DND-41 (cell line): ENCODE measurements at regions not wholly inside any gene's neighbourhood (a gene's known extent, or its start where the extent isn't known, plus 50 kb on each side); places are given as distances from the start of the nearest gene placed in this dataset.

Experiments used
- ATAC-seq: fragments of 200-7000 bp; cut with Tn5 transposase; 3 replicates; pipeline ENCODE4 v1.9.1; 2021; ENCODE audit warnings: low read depth; ENCODE audit not compliant: insufficient read depth
- DNase-seq: peaks from one replicate; pipeline ENCODE4 v3.0.0-alpha.2; 2020
- H2AFZ ChIP-seq: 2 replicates; pipeline ENCODE4 v1.6.0; 2012; ENCODE audit warnings: low read depth, low read length
- H3K27ac ChIP-seq: 2 replicates; pipeline ENCODE4 v1.5.1; 2012; ENCODE audit warnings: low read length, inconsistent platforms
- H3K27me3 ChIP-seq: fragments of 200-600 bp; sonication (generic); 2 replicates; pipeline ENCODE4 v1.6.0; 2012; ENCODE audit warnings: low read length, mild to moderate bottlenecking, inconsistent platforms; ENCODE audit not compliant: insufficient read depth, poor library complexity
- H3K36me3 ChIP-seq: 2 replicates; pipeline ENCODE4 v1.5.1; 2012; ENCODE audit warnings: low read length, inconsistent platforms; ENCODE audit not compliant: insufficient read depth
- H3K4me1 ChIP-seq: 2 replicates; pipeline ENCODE4 v1.5.1; 2012; ENCODE audit warnings: mild to moderate bottlenecking, low read length; ENCODE audit not compliant: insufficient read depth
- H3K4me2 ChIP-seq: 2 replicates; pipeline ENCODE4 v1.6.0; 2012; ENCODE audit warnings: mild to moderate bottlenecking, moderate library complexity, low read length, inconsistent platforms; ENCODE audit not compliant: insufficient read depth
- H3K4me3 ChIP-seq, 2 experiments: fragments of 200-600 bp in 1 of 2; shearing (Covaris generic) in 1 of 2; 2 replicates each; pipeline ENCODE4 v1.5.1; 2012 to 2016; ENCODE audit warnings: inconsistent platforms in 2 of 2, low read length in 2 of 2, mild to moderate bottlenecking in 2 of 2, low read depth in 1 of 2, moderate library complexity in 1 of 2
- H3K79me2 ChIP-seq: 2 replicates; pipeline ENCODE4 v1.6.0; 2012; ENCODE audit warnings: low read length, inconsistent platforms; ENCODE audit not compliant: insufficient read depth
- H3K9ac ChIP-seq: 2 replicates; pipeline ENCODE4 v1.6.0; 2012; ENCODE audit warnings: low read depth, mild to moderate bottlenecking, inconsistent platforms, low read length, moderate library complexity
- H3K9me3 ChIP-seq: 2 replicates; pipeline ENCODE4 v1.5.1; 2012; ENCODE audit warnings: low read length, moderate library complexity, mild to moderate bottlenecking, inconsistent platforms; ENCODE audit not compliant: insufficient read depth, severe bottlenecking
- H4K20me1 ChIP-seq: 2 replicates; pipeline ENCODE4 v1.6.0; 2012; ENCODE audit warnings: low read length; ENCODE audit not compliant: insufficient read depth
- EZH2 ChIP-seq: IDR thresholded peaks from 3 replicates; pipeline ENCODE4 v1.6.1; 2012; ENCODE audit warnings: borderline replicate concordance, low read depth, mild to moderate bottlenecking, moderate library complexity, low read length, inconsistent platforms; ENCODE audit not compliant: severe bottlenecking
- TF ChIP-seq, protein P1 (sequence below): IDR thresholded peaks from 2 replicates; pipeline ENCODE4 v1.5.1; 2012; ENCODE audit warnings: borderline replicate concordance, low read length, moderate library complexity, mild to moderate bottlenecking; ENCODE audit not compliant: poor library complexity, severe bottlenecking; ENCODE audit errors: extremely low read depth

DNA sequence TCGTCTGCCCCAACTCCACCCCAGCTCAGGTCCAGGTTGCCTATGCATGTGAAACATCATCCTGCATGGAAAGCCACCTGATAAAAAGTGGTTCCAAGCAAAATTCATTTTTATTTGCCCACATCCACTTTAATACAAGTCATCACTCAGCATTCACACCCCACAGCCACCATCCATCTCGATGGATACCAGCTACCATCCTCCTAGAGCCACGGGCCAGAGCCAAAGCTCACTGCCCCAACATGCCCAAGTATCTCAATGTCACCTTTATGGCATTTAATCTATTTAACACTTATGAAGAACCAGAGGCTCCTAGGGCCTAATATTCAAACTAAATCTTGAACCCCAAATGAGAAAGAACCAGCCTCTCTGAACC, 70.5 kb downstream of the COPRS start:
- DNase-seq (no peak), ATAC-seq (no peak)
- Histone ChIP-seq H3K36me3 (no peaks in the 10 kb centered on the region), H3K9me3 (no peaks in the 10 kb centered on the region), H3K79me2 (no peaks in the 10 kb centered on the region), H3K27me3 (no peaks in the 10 kb centered on the region), H4K20me1 (no peaks in the 10 kb centered on the region), H3K4me1 (no peaks in the 10 kb centered on the region), H3K27ac (no peak overlapping the region), H3K9ac (no peak overlapping the region), H2AFZ (no peak overlapping the region), H3K4me3 (no peak overlapping the region), H3K4me2 (no peak overlapping the region)
- TF ChIP-seq, protein P1, sequence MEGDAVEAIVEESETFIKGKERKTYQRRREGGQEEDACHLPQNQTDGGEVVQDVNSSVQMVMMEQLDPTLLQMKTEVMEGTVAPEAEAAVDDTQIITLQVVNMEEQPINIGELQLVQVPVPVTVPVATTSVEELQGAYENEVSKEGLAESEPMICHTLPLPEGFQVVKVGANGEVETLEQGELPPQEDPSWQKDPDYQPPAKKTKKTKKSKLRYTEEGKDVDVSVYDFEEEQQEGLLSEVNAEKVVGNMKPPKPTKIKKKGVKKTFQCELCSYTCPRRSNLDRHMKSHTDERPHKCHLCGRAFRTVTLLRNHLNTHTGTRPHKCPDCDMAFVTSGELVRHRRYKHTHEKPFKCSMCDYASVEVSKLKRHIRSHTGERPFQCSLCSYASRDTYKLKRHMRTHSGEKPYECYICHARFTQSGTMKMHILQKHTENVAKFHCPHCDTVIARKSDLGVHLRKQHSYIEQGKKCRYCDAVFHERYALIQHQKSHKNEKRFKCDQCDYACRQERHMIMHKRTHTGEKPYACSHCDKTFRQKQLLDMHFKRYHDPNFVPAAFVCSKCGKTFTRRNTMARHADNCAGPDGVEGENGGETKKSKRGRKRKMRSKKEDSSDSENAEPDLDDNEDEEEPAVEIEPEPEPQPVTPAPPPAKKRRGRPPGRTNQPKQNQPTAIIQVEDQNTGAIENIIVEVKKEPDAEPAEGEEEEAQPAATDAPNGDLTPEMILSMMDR: no peak
- TF ChIP-seq EZH2: no peak

DNA sequence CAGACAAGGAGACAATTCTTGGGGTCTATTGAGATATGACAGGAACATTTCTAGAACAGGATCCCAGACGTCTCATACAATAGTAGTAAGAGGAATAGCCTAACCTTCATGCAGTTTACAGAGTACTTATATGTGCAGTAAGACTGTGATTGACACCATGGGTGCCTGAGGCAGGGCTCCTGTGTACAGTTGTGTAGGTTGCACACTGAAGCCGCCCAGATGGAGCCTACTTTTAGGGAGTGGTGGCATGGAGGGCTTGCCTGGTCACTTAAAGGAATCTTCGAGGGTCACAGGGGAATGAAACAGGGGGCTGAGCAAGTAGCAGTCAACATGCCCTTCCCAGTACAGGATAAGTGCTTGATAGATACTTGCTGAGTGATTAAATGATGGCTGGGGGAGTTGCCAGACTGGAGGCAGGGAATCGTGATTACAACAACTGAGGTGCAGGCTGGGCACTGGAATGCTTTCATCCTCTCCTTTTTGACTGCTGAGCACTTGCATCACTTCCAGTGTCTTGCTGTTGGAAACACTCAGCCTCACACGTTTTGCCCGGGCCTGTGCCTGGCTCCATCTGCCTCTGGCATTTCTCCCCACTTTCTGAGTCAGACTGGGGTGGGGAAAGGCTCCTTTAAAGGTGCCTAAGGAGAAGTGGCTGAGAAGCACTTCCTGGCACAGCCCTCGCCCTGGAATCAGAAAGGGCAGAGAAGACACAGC, 71.0 kb downstream of the COPRS start:
- Histone ChIP-seq H3K4me2 (no peak overlapping the region), H3K36me3 (no peaks in the 10 kb centered on the region), H3K27ac (no peak overlapping the region), H3K4me1 (no peaks in the 10 kb centered on the region), H4K20me1 (no peaks in the 10 kb centered on the region), H3K9ac (no peak overlapping the region), H3K79me2 (no peaks in the 10 kb centered on the region), H3K9me3 (no peaks in the 10 kb centered on the region), H3K4me3 (no peak overlapping the region), H2AFZ (no peak overlapping the region), H3K27me3 (no peaks in the 10 kb centered on the region)
- TF ChIP-seq, protein P1: no peak
- TF ChIP-seq EZH2: no peak
- ATAC-seq (no peak; the same call in 2 of the 3 replicates), DNase-seq (no peak)

DNA sequence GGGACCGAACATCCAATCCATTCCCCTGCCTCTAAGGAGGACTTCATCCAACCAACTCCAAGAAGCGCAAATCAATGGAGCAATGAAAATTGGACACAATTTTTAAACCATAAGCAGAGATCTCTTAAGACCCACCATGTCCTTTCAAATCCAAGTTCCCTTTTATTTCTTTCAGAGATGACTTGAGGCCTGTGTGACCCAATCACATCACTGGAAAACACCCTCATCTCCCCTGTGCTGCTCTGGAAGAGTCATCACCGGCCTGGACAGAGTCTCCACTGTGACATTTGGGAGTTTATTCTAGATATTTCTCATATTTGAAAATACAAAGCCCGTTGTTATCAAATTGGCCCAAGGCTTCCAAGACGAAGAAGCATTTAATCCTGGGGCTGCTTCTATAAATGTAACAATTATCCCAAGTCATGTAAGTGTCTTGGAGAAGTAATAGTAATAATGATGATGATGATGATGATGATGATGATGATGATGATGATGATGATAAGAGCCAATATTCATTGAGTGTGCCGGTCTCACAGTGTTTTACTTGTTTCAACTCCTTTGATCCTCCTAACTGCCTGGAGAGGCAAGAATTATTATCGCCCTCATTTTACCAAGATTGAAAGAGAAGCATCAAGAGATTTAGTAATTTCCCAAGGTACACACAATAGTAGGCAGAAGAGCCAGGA, 72.1 kb downstream of the COPRS start:
- DNase-seq (no peak), ATAC-seq (no peak)
- H3K4me2 ChIP-seq: no peak overlapping the region
- H2AFZ ChIP-seq: no peak overlapping the region
- no peak overlapping the region for H3K4me3 ChIP-seq
- H3K4me1 ChIP-seq: no peaks in the 10 kb centered on the region
- no peaks in the 10 kb centered on the region for H3K27me3 ChIP-seq
- H3K9ac ChIP-seq: no peak overlapping the region
- no peak for TF ChIP-seq EZH2
- TF ChIP-seq, protein P1: no peak
- H3K27ac ChIP-seq: no peak overlapping the region
- H3K36me3 ChIP-seq: no peaks in the 10 kb centered on the region
- H3K79me2 ChIP-seq: no peaks in the 10 kb centered on the region
- H3K9me3 ChIP-seq: no peaks in the 10 kb centered on the region
- no peaks in the 10 kb centered on the region for H4K20me1 ChIP-seq
